Endothelial cell of umbilical vein (primary cell): ENCODE measurements at regions not wholly inside any gene's neighbourhood (a gene's known extent, or its start where the extent isn't known, plus 50 kb on each side); places are given as distances from the start of the nearest gene placed in this dataset.

ENCODE experiments used
- BruUV-seq: library from RNA; stranded (reverse); fragments of 400-500 nt; replicated peaks from 2 replicates; lab custom pipeline; 2021; lab: Mats Ljungman, UMichigan
- CTCF ChIA-PET: fragments of 300-600, 350-600 bp; sonication (Branson Sonifier 250); formaldehyde crosslinking; loops from one replicate; lab custom pipeline; 2021; ENCODE audit warnings: antibody characterized with exemption, inconsistent platforms; lab: Charles Lee
- POLR2A ChIA-PET: fragments of 300-600, 350-600 bp; sonication (Branson Sonifier 250); formaldehyde crosslinking; loops from one replicate; lab custom pipeline; 2021; ENCODE audit warnings: antibody characterized with exemption, inconsistent platforms; lab: Charles Lee
- DNase-seq: peaks from one replicate; pipeline ENCODE4 v3.0.0-alpha.2; 2011; ENCODE audit warnings: low read depth, low spot score
- FAIRE-seq: peaks from 2 replicates; lab custom pipeline; 2011; peaks lifted over from hg19 to GRCh38; lab: Jason Lieb, UNC
- H2AFZ ChIP-seq: 2 replicates; pipeline ENCODE4 v1.6.0; 2012; ENCODE audit warnings: low read depth, low read length, control low read depth, inconsistent platforms
- H3K27ac ChIP-seq: 2 replicates; pipeline ENCODE4 v1.5.1; 2011; ENCODE audit warnings: low read depth, mild to moderate bottlenecking, control low read depth, low read length, moderate library complexity; ENCODE audit not compliant: insufficient read depth
- H3K27me3 ChIP-seq, 2 experiments: 2 replicates each; pipeline versions ENCODE4 v1.6.0 to v1.6.1; 2011; ENCODE audit warnings: low read length in 2 of 2, mixed read lengths in 1 of 2; ENCODE audit not compliant: control insufficient read depth in 2 of 2, insufficient read depth in 2 of 2
- H3K36me3 ChIP-seq, 2 experiments: 2 replicates in 1 of 2; 3 replicates in 1 of 2; pipeline ENCODE4 v1.5.1; 2011; ENCODE audit warnings: low read length in 2 of 2, mild to moderate bottlenecking in 1 of 2, moderate library complexity in 1 of 2; ENCODE audit not compliant: control insufficient read depth in 2 of 2, insufficient read depth in 2 of 2; ENCODE audit errors: extremely low read depth in 1 of 2
- H3K4me1 ChIP-seq: 3 replicates; pipeline ENCODE4 v1.5.1; 2011; ENCODE audit warnings: mild to moderate bottlenecking, low read length; ENCODE audit not compliant: control insufficient read depth, insufficient read depth; ENCODE audit errors: extremely low read depth
- H3K4me2 ChIP-seq: 2 replicates; pipeline ENCODE4 v1.6.1; 2011; ENCODE audit warnings: low read length, control low read depth, mixed read lengths; ENCODE audit not compliant: insufficient read depth
- H3K4me3 ChIP-seq, 3 experiments: fragments of 200-600 bp in 1 of 3; sonication (generic), shearing (Covaris generic) in 1 of 3; replicated peaks in 1 of 3; 2 replicates each; pipeline ENCODE4 v1.5.1; 2011 to 2016; ENCODE audit warnings: control low read depth in 3 of 3, low read length in 3 of 3, mild to moderate bottlenecking in 2 of 3, inconsistent platforms in 1 of 3, low read depth in 1 of 3, moderate library complexity in 1 of 3; ENCODE audit not compliant: insufficient read depth in 1 of 3
- H3K79me2 ChIP-seq: 2 replicates; pipeline ENCODE4 v1.6.0; 2012; ENCODE audit warnings: low read length, inconsistent platforms; ENCODE audit not compliant: control insufficient read depth, insufficient read depth
- H3K9ac ChIP-seq: replicated peaks from 2 replicates; pipeline ENCODE3; 2011; ENCODE audit warnings: low read length, control low read depth; ENCODE audit not compliant: insufficient read depth; ENCODE audit errors: extremely low read depth
- H3K9me1 ChIP-seq: replicated peaks from 3 replicates; pipeline ENCODE4 v1.6.0; 2011; ENCODE audit warnings: mild to moderate bottlenecking, low read length; ENCODE audit not compliant: control insufficient read depth, insufficient read depth; ENCODE audit errors: extremely low read depth
- H3K9me3 ChIP-seq: replicated peaks from 2 replicates; pipeline ENCODE4 v1.5.1; 2012; ENCODE audit warnings: low read length, inconsistent platforms; ENCODE audit not compliant: control insufficient read depth, insufficient read depth
- H4K20me1 ChIP-seq: replicated peaks from 2 replicates; pipeline ENCODE3; 2011; ENCODE audit warnings: mild to moderate bottlenecking, low read length; ENCODE audit not compliant: control insufficient read depth, insufficient read depth; ENCODE audit errors: extremely low read depth
- EZH2 ChIP-seq: IDR thresholded peaks from 2 replicates; pipeline ENCODE4 v1.6.1; 2012; ENCODE audit warnings: borderline replicate concordance, low read depth, mild to moderate bottlenecking, moderate library complexity, low read length, inconsistent platforms; ENCODE audit not compliant: severe bottlenecking
- FOS ChIP-seq: IDR thresholded peaks from 2 replicates; pipeline ENCODE4 v1.6.1; 2011; ENCODE audit warnings: mild to moderate bottlenecking, low read length, moderate library complexity, borderline replicate concordance; ENCODE audit not compliant: insufficient read depth
- GATA2 ChIP-seq: IDR thresholded peaks from 2 replicates; pipeline ENCODE4 v1.7.0; 2011; ENCODE audit warnings: low read depth, mild to moderate bottlenecking, moderate library complexity, mixed read lengths, low read length; ENCODE audit not compliant: insufficient read length, insufficient read depth
- JUN ChIP-seq: IDR thresholded peaks from 2 replicates; pipeline ENCODE4 v1.6.1; 2011; ENCODE audit warnings: borderline replicate concordance, low read depth; ENCODE audit not compliant: insufficient read length, insufficient read depth
- MYC ChIP-seq: IDR thresholded peaks from one replicate; pipeline ENCODE4 v1.6.1; 2011; ENCODE audit warnings: mild to moderate bottlenecking, low read depth, low read length
- POLR2A ChIP-seq: IDR thresholded peaks from 2 replicates; pipeline ENCODE4 v1.6.1; 2012; ENCODE audit warnings: low read depth, mild to moderate bottlenecking, control low read depth, low read length
- POLR2AphosphoS5 ChIP-seq: IDR thresholded peaks from 2 replicates; pipeline ENCODE4 v1.6.1; 2012; ENCODE audit warnings: low read depth, mild to moderate bottlenecking, control low read depth, low read length, moderate library complexity; ENCODE audit not compliant: insufficient read depth
- dilution Hi-C: fragments of 300-500 bp; cut with MboI; formaldehyde crosslinking; loops from one replicate; pipeline ENCODE4 v1.15.0; 2019; ENCODE audit warnings: low sequenced_read_pairs; ENCODE audit not compliant: extremely low pct_ligation_motif_present
- intact Hi-C: fragments of 100-400 bp; cut with micrococcal nuclease; formaldehyde crosslinking; loops from one replicate; pipeline ENCODE4 v1.10.0; 2022
- TF ChIP-seq, protein P1 (sequence below): IDR thresholded peaks from 2 replicates; pipeline ENCODE4 v1.6.1; 2011; ENCODE audit not compliant: insufficient read depth, insufficient read length
- TF ChIP-seq, protein P2 (sequence below), 2 donors: IDR thresholded peaks; 1 replicate in 1 of 2; 2 replicates in 1 of 2; pipeline ENCODE4 v1.5.1; 2011; ENCODE audit warnings: low read length in 2 of 2, mild to moderate bottlenecking in 2 of 2, moderate library complexity in 2 of 2, control low read depth in 1 of 2, inconsistent platforms in 1 of 2, low read depth in 1 of 2; ENCODE audit not compliant: insufficient read depth in 1 of 2; ENCODE audit errors: extremely low read depth in 1 of 2

DNA sequence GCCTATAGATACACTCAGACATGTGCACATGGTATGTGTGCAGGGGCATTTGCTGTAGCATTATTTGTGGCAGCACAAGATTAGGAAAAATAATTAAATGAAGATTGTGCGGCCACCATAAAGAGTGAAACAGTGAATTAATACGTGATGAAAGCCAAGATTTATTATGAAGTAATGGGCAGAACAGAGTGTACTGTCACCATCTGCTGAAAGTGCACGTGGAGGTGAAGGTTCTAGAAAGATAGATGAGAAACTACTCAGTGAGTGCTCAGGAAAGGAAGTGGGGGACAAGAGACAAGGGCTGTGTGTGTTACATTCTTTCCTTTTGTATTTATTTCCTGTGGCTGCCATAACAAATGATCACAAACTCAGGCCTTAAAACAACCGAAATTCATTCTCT, 246.1 kb upstream of the ATP10A start:
- H3K9me1 ChIP-seq, result no peaks in the 10 kb centered on the region
- H3K9ac ChIP-seq, result no peak overlapping the region
- H3K36me3 ChIP-seq, result no peaks in the 10 kb centered on the region
- H3K4me3 ChIP-seq, result no peak overlapping the region
- FAIRE-seq (no peak), DNase-seq (no peak)
- intact Hi-C loops (no loop called here), dilution Hi-C loops (no loop called here)
- H3K27ac ChIP-seq, result no peak overlapping the region
- no peaks in the 10 kb centered on the region for H3K79me2 ChIP-seq
- TF ChIP-seq POLR2A (no peak), EZH2 (no peak), MYC (no peak)
- TF ChIP-seq, protein P1, sequence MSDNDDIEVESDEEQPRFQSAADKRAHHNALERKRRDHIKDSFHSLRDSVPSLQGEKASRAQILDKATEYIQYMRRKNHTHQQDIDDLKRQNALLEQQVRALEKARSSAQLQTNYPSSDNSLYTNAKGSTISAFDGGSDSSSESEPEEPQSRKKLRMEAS, result no peak
- no peaks in the 10 kb centered on the region for H4K20me1 ChIP-seq
- H3K4me1 ChIP-seq, result no peaks in the 10 kb centered on the region
- H2AFZ ChIP-seq, result no peak overlapping the region
- no peaks in the 10 kb centered on the region for H3K27me3 ChIP-seq
- CTCF ChIA-PET, result no interaction called here
- H3K4me2 ChIP-seq, result no peak overlapping the region
- BruUV-seq, result no TSS peak
- no peaks in the 10 kb centered on the region for H3K9me3 ChIP-seq
- POLR2A ChIA-PET, result no interaction called here

DNA sequence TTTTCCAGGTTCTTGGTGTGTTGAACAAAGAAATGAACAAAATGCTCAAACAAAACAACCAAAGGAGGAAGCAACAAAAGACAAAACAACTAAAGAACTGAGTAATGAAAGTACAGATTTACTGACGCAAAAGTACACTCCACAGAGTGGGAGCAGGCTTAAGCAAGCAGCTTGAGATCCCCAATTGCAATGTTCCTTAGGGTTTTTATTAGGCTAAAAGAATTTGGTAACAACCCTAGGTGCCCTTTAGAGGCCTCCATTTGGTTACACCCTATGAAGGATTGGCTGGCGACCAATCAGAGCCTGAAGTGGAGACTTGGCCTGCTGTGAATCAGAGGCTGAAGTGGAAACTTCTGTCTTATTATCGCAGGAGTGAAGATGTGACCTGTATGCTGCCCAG, 243.4 kb upstream of the ATP10A start:
- Histone ChIP-seq H3K9ac (no peak overlapping the region), H3K9me3 (no peaks in the 10 kb centered on the region), H3K4me1 (no peaks in the 10 kb centered on the region), H3K9me1 (no peaks in the 10 kb centered on the region), H3K36me3 (no peaks in the 10 kb centered on the region), H2AFZ (no peak overlapping the region), H3K4me3 (no peak overlapping the region), H4K20me1 (no peaks in the 10 kb centered on the region), H3K27me3 (no peaks in the 10 kb centered on the region), H3K27ac (no peak overlapping the region), H3K79me2 (no peaks in the 10 kb centered on the region), H3K4me2 (no peak overlapping the region)
- no TSS peak for BruUV-seq
- ChIA-PET POLR2A (no interaction called here), CTCF (no interaction called here)
- FAIRE-seq, result no peak
- no peak for TF ChIP-seq POLR2A
- TF ChIP-seq EZH2, result no peak
- TF ChIP-seq, protein P2, sequence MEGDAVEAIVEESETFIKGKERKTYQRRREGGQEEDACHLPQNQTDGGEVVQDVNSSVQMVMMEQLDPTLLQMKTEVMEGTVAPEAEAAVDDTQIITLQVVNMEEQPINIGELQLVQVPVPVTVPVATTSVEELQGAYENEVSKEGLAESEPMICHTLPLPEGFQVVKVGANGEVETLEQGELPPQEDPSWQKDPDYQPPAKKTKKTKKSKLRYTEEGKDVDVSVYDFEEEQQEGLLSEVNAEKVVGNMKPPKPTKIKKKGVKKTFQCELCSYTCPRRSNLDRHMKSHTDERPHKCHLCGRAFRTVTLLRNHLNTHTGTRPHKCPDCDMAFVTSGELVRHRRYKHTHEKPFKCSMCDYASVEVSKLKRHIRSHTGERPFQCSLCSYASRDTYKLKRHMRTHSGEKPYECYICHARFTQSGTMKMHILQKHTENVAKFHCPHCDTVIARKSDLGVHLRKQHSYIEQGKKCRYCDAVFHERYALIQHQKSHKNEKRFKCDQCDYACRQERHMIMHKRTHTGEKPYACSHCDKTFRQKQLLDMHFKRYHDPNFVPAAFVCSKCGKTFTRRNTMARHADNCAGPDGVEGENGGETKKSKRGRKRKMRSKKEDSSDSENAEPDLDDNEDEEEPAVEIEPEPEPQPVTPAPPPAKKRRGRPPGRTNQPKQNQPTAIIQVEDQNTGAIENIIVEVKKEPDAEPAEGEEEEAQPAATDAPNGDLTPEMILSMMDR (IDR thresholded peaks at IDR 0.05; ENCODE audit: extremely low read depth in 1 of 2, insufficient read depth in 1 of 2, low read depth in 1 of 2, low read length in 2 of 2), result no peak
- no peak for TF ChIP-seq GATA2
- no peak for TF ChIP-seq JUN
- TF ChIP-seq FOS, result no peak
- no peak for TF ChIP-seq MYC
- TF ChIP-seq, protein P1, result no peak
- no peak for TF ChIP-seq POLR2AphosphoS5
- DNase-seq, result no peak
- intact Hi-C loops, result no loop called here
- dilution Hi-C loops, result no loop called here
